ENCODE measurements at regions not wholly inside any gene's neighbourhood (a gene's known extent, or its start where the extent isn't known, plus 50 kb on each side); places are given as distances from the start of the nearest gene placed in this dataset.
"Not testable (repeated sequence)": the region's sequence is repeated elsewhere in the genome, so short reads cannot be mapped to it uniquely, and the experiment has no call there.

DNA sequence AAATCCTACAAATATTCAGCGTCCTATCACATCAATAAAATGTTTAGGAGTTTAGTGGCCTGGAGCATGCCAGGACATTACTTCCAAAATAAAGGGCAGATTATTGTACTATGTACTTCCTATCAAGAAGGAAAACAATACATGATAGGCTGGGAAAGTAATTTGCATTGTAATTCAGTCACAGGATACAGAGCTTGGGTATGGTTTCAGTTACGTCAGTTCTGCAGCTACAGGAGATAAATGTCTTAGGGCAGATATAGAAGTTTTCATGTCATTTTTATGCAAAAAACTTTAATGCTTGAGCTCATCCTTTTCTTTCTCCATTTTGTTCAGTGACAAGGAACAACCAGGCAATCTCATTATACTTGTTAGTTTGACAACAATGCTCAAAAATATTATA lies 155.2 kb downstream of the NFKBIZ start:
- DNase-seq (no peak), ATAC-seq (no peak)
- peaks cover 3 to 6% (median 4%) of the 10 kb centered on the region in 4 donors for H3K4me1 Mint-ChIP-seq
- H3K36me3 Mint-ChIP-seq = peaks cover 0 to 3% (median 0%) of the 10 kb centered on the region in 3 donors
- no peaks in the 10 kb centered on the region for H3K27me3 Mint-ChIP-seq
- POLR2A ChIA-PET = no interaction called here
- H3K4me3 Mint-ChIP-seq = no peak overlapping the region
- no peak overlapping the region for H3K27ac Mint-ChIP-seq
- peaks cover 0 to 6% (median 0%) of the 10 kb centered on the region in 9 donors for H3K9me3 Mint-ChIP-seq

DNA sequence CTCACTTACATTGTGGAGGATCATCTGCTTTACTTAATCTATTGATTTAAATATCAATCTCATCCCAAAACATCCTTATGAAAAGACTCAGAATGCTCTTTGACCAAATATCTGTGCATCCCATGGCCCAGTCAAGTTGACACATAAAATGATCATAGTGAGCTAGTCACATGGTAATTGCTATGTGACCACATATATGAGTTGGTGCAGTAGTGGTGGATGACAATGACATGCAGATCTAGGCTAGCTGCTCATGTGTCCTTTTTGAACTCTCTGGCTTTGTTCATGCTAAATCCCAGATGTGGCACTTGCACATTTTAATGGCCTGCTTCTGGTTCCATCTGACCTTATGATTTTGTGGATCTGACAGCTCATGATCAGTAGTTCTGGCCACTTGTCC lies 156.2 kb downstream of the NFKBIZ start:
- no peak overlapping the region for H3K27ac Mint-ChIP-seq
- peaks cover 0 to 7% (median 0%) of the 10 kb centered on the region in 3 donors for H3K36me3 Mint-ChIP-seq
- DNase-seq = no peak

DNA sequence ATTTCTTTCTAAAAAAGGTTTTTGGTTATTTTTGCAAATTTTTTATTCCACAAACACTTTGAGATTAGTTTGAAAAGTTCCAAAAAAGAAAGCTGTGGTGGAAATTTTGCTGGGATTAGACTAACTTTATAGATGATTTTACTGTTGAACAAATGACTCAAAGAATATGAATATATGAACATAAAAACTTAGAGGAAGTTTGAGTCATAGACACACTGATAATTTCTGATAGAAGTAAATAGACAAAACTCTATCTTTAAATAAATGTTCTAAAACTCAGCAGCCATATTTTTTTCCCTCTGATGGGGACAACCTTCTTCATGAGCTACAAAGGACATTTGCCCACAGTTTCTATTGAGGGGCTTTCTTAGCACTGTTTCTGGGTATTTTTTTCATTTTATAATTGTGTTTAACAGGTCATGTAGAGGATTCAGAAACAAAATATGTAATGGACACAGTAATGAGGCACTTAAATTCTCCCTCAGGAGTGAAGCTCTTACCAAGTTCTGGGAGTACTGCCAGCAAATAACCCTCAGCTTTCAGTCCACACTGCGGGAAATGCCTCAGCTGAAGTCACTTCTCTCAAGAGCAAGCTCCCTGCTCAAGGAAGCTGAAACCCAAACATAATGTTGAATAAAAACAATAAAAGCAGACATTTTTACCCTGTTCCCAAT lies 157.6 kb downstream of the NFKBIZ start:
- peaks cover 0 to 3% (median 0%) of the 10 kb centered on the region in 4 donors for H3K4me1 Mint-ChIP-seq
- peaks cover 0 to 11% (median 0%) of the 10 kb centered on the region in 3 donors for H3K36me3 Mint-ChIP-seq
- H3K9me3 Mint-ChIP-seq = peaks cover 0 to 19% (median 6%) of the 10 kb centered on the region in 9 donors
- H3K27ac Mint-ChIP-seq = no peak overlapping the region
- ATAC-seq = no peak
- POLR2A ChIA-PET = no interaction called here
- H3K27me3 Mint-ChIP-seq = no peaks in the 10 kb centered on the region
- no peak overlapping the region for H3K4me3 Mint-ChIP-seq
- no peak for DNase-seq

More for the DNA sequence above, 156.2 kb downstream of the NFKBIZ start:
- no peaks in the 10 kb centered on the region for H3K27me3 Mint-ChIP-seq
- no peak for ATAC-seq
- POLR2A ChIA-PET = no interaction called here
- peaks cover 0 to 15% (median 2%) of the 10 kb centered on the region in 9 donors for H3K9me3 Mint-ChIP-seq
- H3K4me1 Mint-ChIP-seq = peaks cover 0 to 3% (median 1%) of the 10 kb centered on the region in 4 donors
- no peak overlapping the region for H3K4me3 Mint-ChIP-seq

DNA sequence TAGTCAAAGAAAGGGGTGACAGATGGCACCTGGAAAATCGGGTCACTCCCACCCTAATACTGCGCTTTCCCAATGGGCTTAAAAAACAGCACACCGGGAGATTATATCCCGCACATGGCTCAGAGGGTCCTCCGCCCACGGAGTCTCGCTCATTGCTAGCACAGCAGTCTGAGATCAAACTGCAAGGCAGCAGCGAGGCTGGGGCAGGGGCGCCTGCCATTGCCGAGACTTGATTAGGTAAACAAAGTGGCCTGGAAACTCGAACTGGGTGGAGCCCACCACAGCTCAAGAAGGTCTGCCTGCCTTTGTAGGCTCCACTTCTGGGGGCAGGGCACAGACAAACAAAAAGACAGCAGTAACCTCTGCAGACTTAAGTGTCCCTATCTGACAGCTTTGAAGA lies 159.1 kb downstream of the NFKBIZ start:
- ATAC-seq, H3K27ac Mint-ChIP-seq, H3K4me1 Mint-ChIP-seq, DNase-seq, H3K4me3 Mint-ChIP-seq, H3K27me3 Mint-ChIP-seq, POLR2A ChIA-PET: not testable (repeated sequence)
- Mint-ChIP-seq H3K9me3 (peaks cover 0 to 26% (median 6%) of the 10 kb centered on the region in 9 donors), H3K36me3 (peaks cover 0 to 14% (median 0%) of the 10 kb centered on the region in 3 donors)

DNA sequence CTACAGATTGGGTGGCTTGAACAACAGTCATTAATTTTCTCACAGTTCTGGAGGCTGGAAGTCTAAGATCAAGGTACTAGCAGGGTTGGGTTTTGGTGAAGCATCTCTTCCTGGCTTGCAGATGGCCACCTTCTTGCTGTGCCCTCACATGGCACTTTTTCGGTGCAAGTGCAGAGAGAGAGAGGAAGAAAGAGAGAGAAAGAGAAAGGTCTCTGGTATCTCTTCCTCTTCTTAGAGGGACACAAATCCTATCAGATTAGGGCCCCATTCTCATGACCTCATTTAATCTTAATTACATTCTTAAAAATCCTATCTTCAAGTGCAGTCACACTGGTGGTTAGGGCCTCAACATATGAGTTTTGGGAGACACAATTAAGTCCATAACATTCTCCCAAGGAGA lies 167.1 kb downstream of the NFKBIZ start:
- H3K27me3 Mint-ChIP-seq = no peaks in the 10 kb centered on the region
- DNase-seq (no peak), ATAC-seq (no peak)
- POLR2A ChIA-PET = no interaction called here
- peaks cover 0 to 16% (median 4%) of the 10 kb centered on the region in 9 donors for H3K9me3 Mint-ChIP-seq
- H3K4me3 Mint-ChIP-seq = no peak overlapping the region
- H3K4me1 Mint-ChIP-seq = peaks cover 13 to 30% (median 18%) of the 10 kb centered on the region in 4 donors
- peaks cover 0 to 8% (median 4%) of the 10 kb centered on the region in 3 donors for H3K36me3 Mint-ChIP-seq
- peak overlapping the region in 2 of 10 donors; percentile 53 to 71 for H3K27ac Mint-ChIP-seq

DNA sequence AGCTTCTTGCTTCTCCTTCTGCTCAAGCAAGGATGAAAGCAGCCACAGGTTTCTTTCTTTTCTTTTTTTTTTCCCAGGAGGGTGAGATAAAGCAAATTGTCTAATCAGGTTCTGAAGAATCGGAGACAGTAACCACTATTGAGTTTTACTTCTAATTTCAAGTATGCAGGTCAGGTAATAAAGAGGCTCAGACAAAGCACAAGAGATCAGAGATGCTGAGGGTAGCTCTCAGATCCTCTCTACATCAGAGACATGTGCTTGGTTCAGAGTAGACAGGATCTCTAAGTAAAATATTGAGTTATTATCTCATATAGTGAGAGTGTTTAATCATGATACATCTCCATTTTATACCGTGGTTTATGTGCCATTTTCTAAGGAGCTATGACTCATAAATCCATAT lies 168.5 kb downstream of the NFKBIZ start:
- Mint-ChIP-seq H3K27ac (peak overlapping the region in 2 of 10 donors; percentile 29 to 81), H3K36me3 (peaks cover 0 to 8% (median 4%) of the 10 kb centered on the region in 3 donors), H3K9me3 (peaks cover 0 to 9% (median 3%) of the 10 kb centered on the region in 9 donors), H3K4me1 (peaks cover 13 to 32% (median 18%) of the 10 kb centered on the region in 4 donors), H3K4me3 (no peak overlapping the region), H3K27me3 (no peaks in the 10 kb centered on the region)
- POLR2A ChIA-PET = interaction anchor here (0.7 to 1.2 kb wide), 2 partner anchors 41 to 168 kb away, joined by 3 to 4 read pairs; partner anchors contain the start of gene NFKBIZ
- DNase-seq (no peak), ATAC-seq (no peak)

DNA sequence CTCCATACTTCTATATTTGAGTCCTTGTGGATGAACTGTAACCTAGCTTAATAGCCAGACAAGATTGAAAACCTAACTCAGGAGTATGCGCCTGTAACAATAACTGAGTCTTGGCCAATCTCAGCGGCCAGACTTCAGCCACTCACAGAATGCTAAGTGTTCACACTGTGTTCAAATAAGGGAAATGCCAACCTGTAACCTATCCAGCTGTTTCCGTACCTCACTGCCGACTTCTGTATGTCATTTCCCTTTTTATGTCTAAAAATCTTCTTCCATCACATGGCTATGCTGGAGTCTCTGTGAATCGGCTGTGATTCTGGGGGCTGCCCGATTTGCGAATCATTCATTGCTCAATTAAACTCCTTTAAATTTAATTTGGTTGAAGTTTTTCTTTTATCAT lies 169.2 kb downstream of the NFKBIZ start:
- Mint-ChIP-seq H3K27ac (peak overlapping the region in 3 of 10 donors; percentile 13 to 29 (median 18)), H3K4me3 (no peak overlapping the region), H3K36me3 (peaks cover 0 to 8% (median 0%) of the 10 kb centered on the region in 3 donors), H3K27me3 (no peaks in the 10 kb centered on the region), H3K4me1 (peaks cover 13 to 32% (median 18%) of the 10 kb centered on the region in 4 donors), H3K9me3 (peaks cover 0 to 9% (median 3%) of the 10 kb centered on the region in 9 donors)
- POLR2A ChIA-PET = interaction anchor here (1.2 kb wide), 1 partner anchor 169 kb away, joined by 4 read pairs; the partner anchor contains the start of gene NFKBIZ
- peak in 1 of 2 donors; percentile 47 for ATAC-seq
- DNase-seq = no peak

DNA sequence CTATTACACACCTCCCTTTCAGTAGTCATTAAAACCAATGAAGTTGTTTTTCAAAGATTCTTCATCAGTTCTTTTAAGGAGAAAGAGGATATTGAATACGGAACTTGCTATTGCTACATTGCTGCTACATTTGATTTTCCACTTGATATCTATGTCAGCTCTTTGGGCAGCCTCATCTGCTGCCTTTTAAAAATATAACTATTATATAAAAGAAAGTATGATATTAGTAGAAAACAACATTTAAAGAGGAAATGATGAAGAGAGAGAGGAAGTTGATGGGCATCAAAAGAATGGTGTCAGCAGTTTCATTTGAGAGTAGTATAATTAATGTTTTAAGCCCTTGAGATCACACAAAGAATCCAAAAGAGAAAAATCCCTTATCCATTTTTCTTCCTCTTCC lies 171.4 kb downstream of the NFKBIZ start:
- Mint-ChIP-seq H3K36me3 (peaks cover 0 to 8% (median 0%) of the 10 kb centered on the region in 3 donors), H3K4me1 (peaks cover 13 to 41% (median 18%) of the 10 kb centered on the region in 4 donors), H3K9me3 (peaks cover 0 to 9% (median 3%) of the 10 kb centered on the region in 9 donors), H3K27me3 (no peaks in the 10 kb centered on the region), H3K4me3 (peak overlapping the region in 3 of 10 donors; percentile 5 to 19 (median 11)), H3K27ac (no peak overlapping the region)
- DNase-seq (no peak), ATAC-seq (no peak)
- POLR2A ChIA-PET = no interaction called here

DNA sequence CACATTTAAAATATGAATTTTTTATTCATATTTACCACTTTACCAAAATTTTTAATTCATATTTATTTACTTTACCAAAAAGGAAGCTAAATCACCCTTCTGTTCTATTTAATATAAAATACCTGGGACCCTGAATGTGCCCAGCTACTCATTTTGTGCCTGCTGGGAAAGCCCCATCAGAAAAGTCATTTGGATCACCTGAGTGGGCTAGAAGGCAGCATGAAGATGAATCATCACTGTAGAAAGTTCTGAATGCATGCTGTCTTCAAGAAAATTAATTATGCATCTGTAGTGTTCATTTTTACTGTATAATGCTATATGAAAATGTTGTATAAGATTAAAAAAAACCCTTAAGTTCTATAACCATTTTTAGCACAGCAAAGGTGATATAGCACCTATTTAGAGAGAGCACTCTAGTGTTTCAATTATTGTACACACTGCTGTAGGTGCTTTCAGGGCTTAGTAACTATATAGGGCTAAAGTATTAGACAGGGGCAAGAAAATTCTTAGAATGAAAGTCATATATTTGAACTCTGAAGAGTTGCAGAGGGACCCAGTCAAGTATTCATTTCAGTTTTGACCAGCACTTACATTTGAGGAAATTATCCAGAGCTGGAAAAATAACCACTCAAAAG lies 175.1 kb downstream of the NFKBIZ start:
- POLR2A ChIA-PET = no interaction called here
- H3K4me1 Mint-ChIP-seq = peaks cover 4 to 32% (median 13%) of the 10 kb centered on the region in 4 donors
- no peak overlapping the region for H3K27ac Mint-ChIP-seq
- no peaks in the 10 kb centered on the region for H3K27me3 Mint-ChIP-seq
- peaks cover 0 to 2% (median 0%) of the 10 kb centered on the region in 9 donors for H3K9me3 Mint-ChIP-seq
- DNase-seq (no peak), ATAC-seq (no peak)
- no peak overlapping the region for H3K4me3 Mint-ChIP-seq
- H3K36me3 Mint-ChIP-seq = peaks cover 0 to 4% (median 0%) of the 10 kb centered on the region in 3 donors

DNA sequence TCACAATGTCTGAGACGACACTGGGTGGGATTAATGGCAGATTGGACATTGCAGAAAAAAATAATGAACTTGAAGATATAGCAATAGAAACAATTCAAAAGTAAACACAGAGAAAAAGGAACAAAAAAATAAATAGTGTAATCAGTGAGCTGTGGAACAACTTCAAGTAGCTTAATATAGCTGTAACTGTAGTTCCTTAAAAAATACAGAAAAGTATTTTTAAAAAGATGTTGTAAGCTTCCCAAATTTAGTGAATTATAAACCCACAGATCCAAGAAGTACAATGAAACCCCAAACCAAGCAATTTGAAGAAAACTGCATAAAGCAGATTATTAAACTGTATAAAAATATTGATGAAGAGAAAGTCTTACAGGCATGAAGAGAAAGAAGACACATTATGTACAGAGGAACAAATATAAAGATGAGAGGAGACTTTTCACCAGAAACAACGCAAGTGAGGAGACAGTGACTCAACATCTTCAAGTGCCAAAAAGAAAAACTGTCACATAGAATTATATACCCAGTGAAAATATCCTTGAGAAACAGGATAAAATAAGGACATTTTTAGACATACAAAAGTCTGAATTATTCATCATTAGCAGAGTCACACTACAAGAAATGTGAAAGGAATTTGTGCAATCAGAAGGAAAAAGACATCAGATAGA lies 176.4 kb downstream of the NFKBIZ start:
- Mint-ChIP-seq H3K27ac (no peak overlapping the region), H3K27me3 (no peaks in the 10 kb centered on the region), H3K4me3 (peak overlapping the region in 1 of 10 donors; percentile 26), H3K9me3 (peaks cover 0 to 2% (median 0%) of the 10 kb centered on the region in 9 donors), H3K36me3 (no peaks in the 10 kb centered on the region), H3K4me1 (peaks cover 0 to 26% (median 4%) of the 10 kb centered on the region in 4 donors)
- DNase-seq (no peak), ATAC-seq (no peak)
- POLR2A ChIA-PET = interaction anchor here (0.6 to 0.7 kb wide), 2 partner anchors 13 to 176 kb away, joined by 3 to 5 read pairs; partner anchors contain the start of gene NFKBIZ

DNA sequence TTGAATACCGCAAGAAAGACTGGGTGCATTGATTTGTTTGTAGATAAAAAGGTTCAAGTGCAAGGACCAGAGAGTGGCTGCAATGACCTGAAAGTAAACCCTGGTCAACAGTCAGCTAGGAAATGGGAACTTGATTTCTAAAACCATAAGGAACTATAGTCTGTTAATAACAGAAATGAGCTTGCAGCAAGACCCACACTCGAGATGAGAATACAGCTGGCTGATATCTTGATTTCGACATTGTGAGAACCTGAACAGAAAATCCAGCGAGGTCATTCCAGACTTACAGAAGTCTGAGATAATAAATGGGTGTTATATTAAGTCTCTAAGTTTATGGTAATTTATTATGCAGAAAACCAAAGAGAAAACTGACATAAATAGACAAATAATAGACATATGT lies 177.3 kb downstream of the NFKBIZ start:
- Mint-ChIP-seq H3K4me1 (peaks cover 0 to 17% (median 0%) of the 10 kb centered on the region in 4 donors), H3K27me3 (no peaks in the 10 kb centered on the region), H3K27ac (no peak overlapping the region), H3K9me3 (peaks cover 0 to 2% (median 0%) of the 10 kb centered on the region in 9 donors), H3K4me3 (no peak overlapping the region), H3K36me3 (no peaks in the 10 kb centered on the region)
- POLR2A ChIA-PET = no interaction called here
- ATAC-seq (no peak), DNase-seq (no peak)

DNA sequence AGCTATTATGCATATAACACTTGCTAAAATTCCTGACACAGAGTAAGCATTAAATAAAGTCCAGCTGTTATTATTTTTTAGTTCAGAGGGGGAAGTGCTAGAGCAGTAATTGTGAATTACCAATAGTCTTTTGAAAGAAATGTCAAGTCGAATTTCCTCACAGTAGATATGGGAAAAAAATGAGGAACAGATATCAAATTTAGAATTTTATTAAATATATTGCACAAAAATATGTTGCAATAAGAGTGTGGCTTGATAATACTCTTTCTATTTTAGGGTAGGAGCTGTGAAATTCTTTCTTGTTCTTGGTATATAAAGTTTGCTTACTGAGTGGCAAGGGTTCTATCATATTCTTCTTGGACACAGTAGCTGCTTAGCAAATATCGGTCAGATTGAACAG lies 181.3 kb downstream of the NFKBIZ start:
- no peak for ATAC-seq

More for the DNA sequence above, 181.3 kb downstream of the NFKBIZ start:
- Mint-ChIP-seq H3K27me3 (no peaks in the 10 kb centered on the region), H3K36me3 (no peaks in the 10 kb centered on the region), H3K4me1 (peaks cover 0 to 9% (median 0%) of the 10 kb centered on the region in 4 donors), H3K9me3 (peaks cover 0 to 2% (median 0%) of the 10 kb centered on the region in 9 donors), H3K4me3 (no peak overlapping the region), H3K27ac (no peak overlapping the region)
- POLR2A ChIA-PET = no interaction called here
- DNase-seq = no peak

All from naive thymus-derived CD8-positive, alpha-beta T cell (primary cell).